ENCODE measurements at regions not wholly inside any gene's neighbourhood (a gene's known extent, or its start where the extent isn't known, plus 50 kb on each side); places are given as distances from the start of the nearest gene placed in this dataset.

- Histone ChIP-seq H3K27ac (ENCODE audit: insufficient read depth, low read length) (no peak overlapping the region), H3K4me3 (replicated peaks in 1 of 4; ENCODE audit: control extremely low read depth in 1 of 4, insufficient read depth in 1 of 4, low read depth in 3 of 4, low read length in 4 of 4) (no peak overlapping the region), H3K27me3 (ENCODE audit: control insufficient read depth, insufficient read depth, low read length) (no peaks in the 10 kb centered on the region), H3K36me3 (ENCODE audit: control insufficient read depth, insufficient read depth, low read length) (no peaks in the 10 kb centered on the region), H3K9me3 (ENCODE audit: control insufficient read depth, insufficient read depth, low read depth, low read length) (no peaks in the 10 kb centered on the region), H4K20me1 (ENCODE audit: control insufficient read depth, extremely low read depth, insufficient read depth, low read length) (no peaks in the 10 kb centered on the region), H3K9ac (ENCODE audit: insufficient read depth, low read length) (no peak overlapping the region), H3K4me2 (ENCODE audit: extremely low read depth, insufficient read depth, low read length) (no peak overlapping the region), H2AFZ (ENCODE audit: low read length) (no peak overlapping the region), H3K79me2 (ENCODE audit: control insufficient read depth, insufficient read depth, low read length) (no peaks in the 10 kb centered on the region), H3K4me1 (ENCODE audit: control insufficient read depth, extremely low read depth, insufficient read depth, low read length) (peaks cover 2% of the 10 kb centered on the region)
- no peak for DNase-seq (ENCODE audit: low read depth in 2 of 2)
- no peak for TF ChIP-seq CTCF (conservative IDR thresholded peaks at IDR 0.05 in 1 of 2, IDR thresholded peaks at IDR 0.05 in 1 of 2; ENCODE audit: low read depth in 1 of 2, low read length in 2 of 2)
- TF ChIP-seq EZH2 (IDR thresholded peaks at IDR 0.05; ENCODE audit: low read length, missing control alignments), result no peak
Measured at GRCh38 chr2:226140594-226140993, 659.0 kb downstream of the IRS1 start.

- no peak overlapping the region for H3K4me2 ChIP-seq (ENCODE audit: extremely low read depth, insufficient read depth, low read length)
- no peak overlapping the region for H2AFZ ChIP-seq (ENCODE audit: low read length)
- H3K4me1 ChIP-seq (ENCODE audit: control insufficient read depth, extremely low read depth, insufficient read depth, low read length), result peaks cover 2% of the 10 kb centered on the region
- TF ChIP-seq CTCF (conservative IDR thresholded peaks at IDR 0.05 in 1 of 2, IDR thresholded peaks at IDR 0.05 in 1 of 2; ENCODE audit: low read depth in 1 of 2, low read length in 2 of 2) (no peak), EZH2 (IDR thresholded peaks at IDR 0.05; ENCODE audit: low read length, missing control alignments) (no peak)
- no peak overlapping the region for H3K27ac ChIP-seq (ENCODE audit: insufficient read depth, low read length)
- H3K9me3 ChIP-seq (ENCODE audit: control insufficient read depth, insufficient read depth, low read depth, low read length), result no peaks in the 10 kb centered on the region
- H3K36me3 ChIP-seq (ENCODE audit: control insufficient read depth, insufficient read depth, low read length), result no peaks in the 10 kb centered on the region
- H3K27me3 ChIP-seq (ENCODE audit: control insufficient read depth, insufficient read depth, low read length), result no peaks in the 10 kb centered on the region
- H3K4me3 ChIP-seq (replicated peaks in 1 of 4; ENCODE audit: control extremely low read depth in 1 of 4, insufficient read depth in 1 of 4, low read depth in 3 of 4, low read length in 4 of 4), result no peak overlapping the region
- H4K20me1 ChIP-seq (ENCODE audit: control insufficient read depth, extremely low read depth, insufficient read depth, low read length), result no peaks in the 10 kb centered on the region
- no peak for DNase-seq (ENCODE audit: low read depth in 2 of 2)
- no peaks in the 10 kb centered on the region for H3K79me2 ChIP-seq (ENCODE audit: control insufficient read depth, insufficient read depth, low read length)
- H3K9ac ChIP-seq (ENCODE audit: insufficient read depth, low read length), result no peak overlapping the region
Measured at GRCh38 chr2:226139759-226140158, 659.9 kb downstream of the IRS1 start.

- H3K27me3 ChIP-seq (ENCODE audit: control insufficient read depth, insufficient read depth, low read length), result no peaks in the 10 kb centered on the region
- DNase-seq (ENCODE audit: low read depth in 2 of 2), result peak; percentile 34 to 42
- H3K9ac ChIP-seq (ENCODE audit: insufficient read depth, low read length), result no peak overlapping the region
- no peaks in the 10 kb centered on the region for H3K79me2 ChIP-seq (ENCODE audit: control insufficient read depth, insufficient read depth, low read length)
- peaks cover 2% of the 10 kb centered on the region for H3K4me1 ChIP-seq (ENCODE audit: control insufficient read depth, extremely low read depth, insufficient read depth, low read length)
- no peaks in the 10 kb centered on the region for H3K36me3 ChIP-seq (ENCODE audit: control insufficient read depth, insufficient read depth, low read length)
- no peak overlapping the region for H3K27ac ChIP-seq (ENCODE audit: insufficient read depth, low read length)
- H4K20me1 ChIP-seq (ENCODE audit: control insufficient read depth, extremely low read depth, insufficient read depth, low read length), result no peaks in the 10 kb centered on the region
- TF ChIP-seq CTCF (conservative IDR thresholded peaks at IDR 0.05 in 1 of 2, IDR thresholded peaks at IDR 0.05 in 1 of 2; ENCODE audit: low read depth in 1 of 2, low read length in 2 of 2) (no peak), EZH2 (IDR thresholded peaks at IDR 0.05; ENCODE audit: low read length, missing control alignments) (no peak)
- no peaks in the 10 kb centered on the region for H3K9me3 ChIP-seq (ENCODE audit: control insufficient read depth, insufficient read depth, low read depth, low read length)
- peak overlapping the region; percentile 48 for H3K4me2 ChIP-seq (ENCODE audit: extremely low read depth, insufficient read depth, low read length)
- no peak overlapping the region for H2AFZ ChIP-seq (ENCODE audit: low read length)
- no peak overlapping the region for H3K4me3 ChIP-seq (replicated peaks in 1 of 4; ENCODE audit: control extremely low read depth in 1 of 4, insufficient read depth in 1 of 4, low read depth in 3 of 4, low read length in 4 of 4)
Measured at GRCh38 chr2:226137201-226137811, 662.3 kb downstream of the IRS1 start.
